ENCODE measurements at regions not wholly inside any gene's neighbourhood (a gene's known extent, or its start where the extent isn't known, plus 50 kb on each side); places are given as distances from the start of the nearest gene placed in this dataset.

GRCh38 chr4:116733370-116733769, 352.0 kb downstream of the TRAM1L1 start:
- Histone ChIP-seq H3K4me2 (ENCODE audit: low read depth, low read length) (no peak overlapping the region), H3K36me3 (replicated peaks in 1 of 2; ENCODE audit: control insufficient read depth in 1 of 2, insufficient read depth in 2 of 2, low read length in 2 of 2) (no peaks in the 10 kb centered on the region), H3K9ac (ENCODE audit: insufficient read depth, low read depth, low read length) (no peak overlapping the region), H3K27ac (ENCODE audit: extremely low read length, insufficient read depth, low read length) (no peak overlapping the region), H3K9me3 (ENCODE audit: low read length) (no peaks in the 10 kb centered on the region), H2AFZ (ENCODE audit: low read length) (no peak overlapping the region), H3K27me3 (ENCODE audit: control insufficient read depth in 1 of 2, insufficient read depth in 2 of 2, low read length in 2 of 2) (no peaks in the 10 kb centered on the region), H3K79me2 (ENCODE audit: insufficient read depth, low read length) (no peaks in the 10 kb centered on the region), H3K4me1 (ENCODE audit: insufficient read depth, low read length) (no peaks in the 10 kb centered on the region), H3K4me3 (replicated peaks in 1 of 3; ENCODE audit: insufficient read depth in 1 of 3, low read depth in 2 of 3, low read length in 3 of 3) (no peak overlapping the region), H4K20me1 (ENCODE audit: insufficient read depth, low read length) (no peaks in the 10 kb centered on the region)
- POLR2A ChIA-PET: no interaction called here
- DNase-seq (ENCODE audit: low spot score): no peak
- in situ Hi-C loops (cut with HindIII; ENCODE audit: extremely low pct_ligation_motif_present, low pct_unique_long_range_greater_than_20kb): no loop called here
- WGBS (ENCODE audit: low lambda C conversion rate): 0% methylated on average over 3 of the region's 4 CpGs
- no peak for TF ChIP-seq XBP1 (CRISPR knock-in tag; IDR thresholded peaks at IDR 0.05)
- no peak for TF ChIP-seq ZNF883 (CRISPR knock-in tag; IDR thresholded peaks at IDR 0.05; ENCODE audit: not compliant biosample characterization)
- TF ChIP-seq, protein P1, sequence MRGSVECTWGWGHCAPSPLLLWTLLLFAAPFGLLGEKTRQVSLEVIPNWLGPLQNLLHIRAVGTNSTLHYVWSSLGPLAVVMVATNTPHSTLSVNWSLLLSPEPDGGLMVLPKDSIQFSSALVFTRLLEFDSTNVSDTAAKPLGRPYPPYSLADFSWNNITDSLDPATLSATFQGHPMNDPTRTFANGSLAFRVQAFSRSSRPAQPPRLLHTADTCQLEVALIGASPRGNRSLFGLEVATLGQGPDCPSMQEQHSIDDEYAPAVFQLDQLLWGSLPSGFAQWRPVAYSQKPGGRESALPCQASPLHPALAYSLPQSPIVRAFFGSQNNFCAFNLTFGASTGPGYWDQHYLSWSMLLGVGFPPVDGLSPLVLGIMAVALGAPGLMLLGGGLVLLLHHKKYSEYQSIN (CRISPR knock-in tag; IDR thresholded peaks at IDR 0.05; ENCODE audit: borderline replicate concordance): no peak
- TF ChIP-seq, protein P2, sequence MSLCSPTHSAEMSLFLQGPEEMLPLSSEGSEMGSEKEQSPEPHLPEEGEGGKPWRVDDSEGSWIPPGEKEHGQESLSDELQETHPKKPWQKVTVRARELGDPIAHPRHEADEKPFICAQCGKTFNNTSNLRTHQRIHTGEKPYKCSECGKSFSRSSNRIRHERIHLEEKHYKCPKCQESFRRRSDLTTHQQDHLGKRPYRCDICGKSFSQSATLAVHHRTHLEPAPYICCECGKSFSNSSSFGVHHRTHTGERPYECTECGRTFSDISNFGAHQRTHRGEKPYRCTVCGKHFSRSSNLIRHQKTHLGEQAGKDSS (CRISPR knock-in tag; IDR thresholded peaks at IDR 0.05; ENCODE audit: borderline replicate concordance, low read depth): no peak
- no peak for TF ChIP-seq BORCS8-MEF2B (CRISPR knock-in tag; IDR thresholded peaks at IDR 0.05)
- TF ChIP-seq, protein P3, sequence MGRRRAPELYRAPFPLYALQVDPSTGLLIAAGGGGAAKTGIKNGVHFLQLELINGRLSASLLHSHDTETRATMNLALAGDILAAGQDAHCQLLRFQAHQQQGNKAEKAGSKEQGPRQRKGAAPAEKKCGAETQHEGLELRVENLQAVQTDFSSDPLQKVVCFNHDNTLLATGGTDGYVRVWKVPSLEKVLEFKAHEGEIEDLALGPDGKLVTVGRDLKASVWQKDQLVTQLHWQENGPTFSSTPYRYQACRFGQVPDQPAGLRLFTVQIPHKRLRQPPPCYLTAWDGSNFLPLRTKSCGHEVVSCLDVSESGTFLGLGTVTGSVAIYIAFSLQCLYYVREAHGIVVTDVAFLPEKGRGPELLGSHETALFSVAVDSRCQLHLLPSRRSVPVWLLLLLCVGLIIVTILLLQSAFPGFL (CRISPR knock-in tag; IDR thresholded peaks at IDR 0.05): no peak
- TF ChIP-seq SALL2 (CRISPR knock-in tag; IDR thresholded peaks at IDR 0.05): no peak
- TF ChIP-seq SRF (IDR thresholded peaks at IDR 0.05; ENCODE audit: low read depth, low read length): no peak
- TF ChIP-seq ZNF75D (CRISPR knock-in tag; IDR thresholded peaks at IDR 0.05; ENCODE audit: borderline replicate concordance): no peak
- no peak for TF ChIP-seq BRF2 (CRISPR knock-in tag; IDR thresholded peaks at IDR 0.05)
- TF ChIP-seq HNRNPH1 (optimal IDR thresholded peaks at IDR 0.05; ENCODE audit: low read depth, low read length): no peak
- no peak for TF ChIP-seq ZNF354B (CRISPR knock-in tag; IDR thresholded peaks at IDR 0.05)
- no peak for TF ChIP-seq ZNF564 (CRISPR knock-in tag; IDR thresholded peaks at IDR 0.05)
- TF ChIP-seq HDAC6 (IDR thresholded peaks at IDR 0.05; ENCODE audit: low read depth, low read length): no peak
- no peak for TF ChIP-seq ZNF512 (CRISPR knock-in tag; IDR thresholded peaks at IDR 0.05)
- TF ChIP-seq E2F1 (CRISPR knock-in tag; IDR thresholded peaks at IDR 0.05): no peak
- no peak for TF ChIP-seq POLR2AphosphoS2 (IDR thresholded peaks at IDR 0.05; ENCODE audit: low read depth, low read length)
- intact Hi-C loops (cut with micrococcal nuclease; ENCODE audit: unreplicated experiment): no loop called here
- ATAC-seq: no peak
- no peak for FAIRE-seq
- BruUV-seq (replicated peaks): no TSS peak
- CTCF ChIA-PET (ENCODE audit: low intra/inter-chr PET ratio, low total read pairs): no interaction called here

Data from HepG2 (cell line).